Left ventricle myocardium inferior (tissue), 1 donor: ENCODE measurements at regions not wholly inside any gene's neighbourhood (a gene's known extent, or its start where the extent isn't known, plus 50 kb on each side); places are given as distances from the start of the nearest gene placed in this dataset.

Source experiments
- DNase-seq: peaks from one replicate; pipeline ENCODE4 v3.0.0-alpha.2; 2020
- H3K27ac ChIP-seq: fragments of 200-600 bp; replicated peaks from 2 replicates; pipeline ENCODE4 v1.8.0; 2021
- H3K27me3 ChIP-seq: fragments of 200-600 bp; 2 replicates; pipeline ENCODE4 v1.8.0; 2021; ENCODE audit warnings: low read depth
- H3K36me3 ChIP-seq: fragments of 200-600 bp; 2 replicates; pipeline ENCODE4 v1.8.0; 2021
- H3K4me1 ChIP-seq: fragments of 200-600 bp; 2 replicates; pipeline ENCODE4 v1.8.0; 2021
- H3K4me3 ChIP-seq: fragments of 200-600 bp; 2 replicates; pipeline ENCODE4 v1.8.0; 2021; ENCODE audit warnings: mild to moderate bottlenecking, moderate library complexity
- H3K9me3 ChIP-seq: fragments of 200-600 bp; replicated peaks from 2 replicates; pipeline ENCODE4 v1.8.0; 2021
- intact Hi-C: fragments of 100-400 bp; cut with micrococcal nuclease; formaldehyde crosslinking; loops from one replicate; pipeline ENCODE4 v1.11.0; 2022
- TF ChIP-seq, protein P1 (sequence below): fragments of 200-600 bp; IDR thresholded peaks from 2 replicates; pipeline ENCODE4 v1.8.0; 2021; ENCODE audit warnings: antibody characterized with exemption, mild to moderate bottlenecking, borderline replicate concordance
- donor health status: DM: no; HTN: yes; CAD: no; lungs with severe emphysema.

DNA sequence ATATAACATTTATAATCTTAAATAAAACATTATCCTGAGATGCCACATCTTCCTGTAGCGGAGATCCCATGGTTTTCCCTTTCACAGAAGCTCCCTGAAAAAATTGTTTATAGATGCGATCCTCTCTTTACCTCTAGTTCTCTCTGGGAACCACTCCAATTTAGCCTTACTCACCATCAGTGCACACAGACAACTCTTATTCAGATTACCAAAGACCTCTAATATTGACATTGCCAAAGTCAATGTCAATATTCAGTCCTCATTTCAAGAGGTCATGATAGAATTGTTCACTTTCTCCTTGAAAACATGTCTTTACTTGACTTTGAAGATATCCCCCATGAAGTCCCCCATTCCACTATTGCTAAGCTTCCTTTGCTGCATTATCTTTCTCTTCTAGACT lies 248.8 kb downstream of the CTH start:
- no peaks in the 10 kb centered on the region for H3K4me1 ChIP-seq
- no peaks in the 10 kb centered on the region for H3K36me3 ChIP-seq
- no peaks in the 10 kb centered on the region for H3K27me3 ChIP-seq
- TF ChIP-seq, protein P1, sequence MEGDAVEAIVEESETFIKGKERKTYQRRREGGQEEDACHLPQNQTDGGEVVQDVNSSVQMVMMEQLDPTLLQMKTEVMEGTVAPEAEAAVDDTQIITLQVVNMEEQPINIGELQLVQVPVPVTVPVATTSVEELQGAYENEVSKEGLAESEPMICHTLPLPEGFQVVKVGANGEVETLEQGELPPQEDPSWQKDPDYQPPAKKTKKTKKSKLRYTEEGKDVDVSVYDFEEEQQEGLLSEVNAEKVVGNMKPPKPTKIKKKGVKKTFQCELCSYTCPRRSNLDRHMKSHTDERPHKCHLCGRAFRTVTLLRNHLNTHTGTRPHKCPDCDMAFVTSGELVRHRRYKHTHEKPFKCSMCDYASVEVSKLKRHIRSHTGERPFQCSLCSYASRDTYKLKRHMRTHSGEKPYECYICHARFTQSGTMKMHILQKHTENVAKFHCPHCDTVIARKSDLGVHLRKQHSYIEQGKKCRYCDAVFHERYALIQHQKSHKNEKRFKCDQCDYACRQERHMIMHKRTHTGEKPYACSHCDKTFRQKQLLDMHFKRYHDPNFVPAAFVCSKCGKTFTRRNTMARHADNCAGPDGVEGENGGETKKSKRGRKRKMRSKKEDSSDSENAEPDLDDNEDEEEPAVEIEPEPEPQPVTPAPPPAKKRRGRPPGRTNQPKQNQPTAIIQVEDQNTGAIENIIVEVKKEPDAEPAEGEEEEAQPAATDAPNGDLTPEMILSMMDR = no peak
- no peak overlapping the region for H3K4me3 ChIP-seq
- no peak overlapping the region for H3K27ac ChIP-seq
- no peak for DNase-seq
- intact Hi-C loops = no loop called here
- H3K9me3 ChIP-seq = peaks cover 12% of the 10 kb centered on the region

DNA sequence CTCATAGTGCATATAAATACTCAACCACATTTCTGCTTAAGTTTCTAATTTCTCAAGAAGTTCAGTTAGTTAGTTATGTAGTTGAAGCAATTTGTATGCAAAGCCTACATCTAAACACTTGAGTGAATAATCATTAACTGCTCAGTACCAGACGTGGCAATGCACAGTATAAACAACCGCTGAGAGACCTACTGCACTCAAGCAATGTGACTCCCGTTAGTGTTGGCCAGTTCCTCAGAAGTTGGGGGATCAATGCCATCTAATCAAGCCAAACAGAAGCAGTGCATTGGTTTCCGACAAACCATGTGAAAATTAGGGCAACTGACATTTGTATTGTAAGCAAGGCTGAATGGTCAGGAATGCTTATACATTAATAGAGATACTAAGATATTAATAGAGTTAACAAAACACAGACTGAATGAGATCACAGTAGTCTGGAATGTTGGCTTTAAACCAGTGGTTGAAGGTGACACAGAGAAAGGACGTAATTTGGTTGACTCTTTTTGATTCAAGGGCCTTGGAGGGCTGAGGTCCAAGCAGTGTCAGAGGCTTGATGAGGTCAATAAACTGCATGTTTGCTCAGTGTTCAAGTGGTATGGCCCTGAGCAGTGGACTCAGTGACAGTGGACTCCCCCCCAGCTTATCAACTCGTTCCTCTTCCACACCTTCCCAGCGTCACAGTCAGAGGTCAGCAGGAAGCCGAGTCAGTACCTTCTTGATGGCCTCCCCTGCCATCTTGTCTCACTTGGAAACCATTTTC lies 255.5 kb downstream of the CTH start:
- intact Hi-C loops = no loop called here

DNA sequence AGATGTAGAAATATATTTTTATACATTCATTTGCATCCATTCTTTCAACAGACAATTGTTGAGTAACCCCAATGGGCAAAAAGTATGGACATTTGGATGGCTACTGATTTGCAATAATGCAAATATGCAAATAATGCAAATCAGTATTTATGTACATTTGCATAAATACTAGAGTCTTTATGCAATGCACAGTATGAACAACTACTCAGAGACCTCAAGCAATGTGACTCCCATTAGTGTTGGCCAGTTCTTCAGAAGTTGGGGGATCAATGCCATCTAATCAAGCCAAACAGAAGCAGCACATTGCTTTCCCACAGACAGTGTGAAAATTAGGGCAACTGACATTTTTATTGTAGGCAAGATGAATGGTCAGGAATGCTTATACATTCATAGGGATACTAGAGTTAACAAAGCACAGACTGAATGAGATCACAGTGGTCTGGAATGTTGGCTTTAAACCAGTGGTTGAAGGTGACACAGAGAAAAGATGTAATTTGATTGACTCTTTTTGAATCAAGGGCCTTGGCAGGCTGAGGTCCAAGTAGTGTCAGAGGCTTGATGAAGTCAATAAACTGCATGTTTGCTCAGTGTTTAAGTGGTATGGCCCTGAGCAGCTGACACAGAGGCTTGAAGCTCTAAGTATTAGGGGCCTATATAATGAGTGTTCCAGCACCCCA lies 256.6 kb downstream of the CTH start:
- TF ChIP-seq, protein P1 = no peak
- Histone ChIP-seq H3K27ac (no peak overlapping the region), H3K36me3 (no peaks in the 10 kb centered on the region), H3K4me1 (peaks cover 26% of the 10 kb centered on the region), H3K9me3 (peaks cover 7% of the 10 kb centered on the region), H3K27me3 (no peaks in the 10 kb centered on the region), H3K4me3 (no peak overlapping the region)
- intact Hi-C loops = no loop called here
- no peak for DNase-seq

More for the DNA sequence above, 255.5 kb downstream of the CTH start:
- Histone ChIP-seq H3K4me3 (no peak overlapping the region), H3K9me3 (peaks cover 12% of the 10 kb centered on the region), H3K36me3 (no peaks in the 10 kb centered on the region), H3K27me3 (no peaks in the 10 kb centered on the region), H3K27ac (no peak overlapping the region), H3K4me1 (peaks cover 21% of the 10 kb centered on the region)
- TF ChIP-seq, protein P1 = no peak
- no peak for DNase-seq

DNA sequence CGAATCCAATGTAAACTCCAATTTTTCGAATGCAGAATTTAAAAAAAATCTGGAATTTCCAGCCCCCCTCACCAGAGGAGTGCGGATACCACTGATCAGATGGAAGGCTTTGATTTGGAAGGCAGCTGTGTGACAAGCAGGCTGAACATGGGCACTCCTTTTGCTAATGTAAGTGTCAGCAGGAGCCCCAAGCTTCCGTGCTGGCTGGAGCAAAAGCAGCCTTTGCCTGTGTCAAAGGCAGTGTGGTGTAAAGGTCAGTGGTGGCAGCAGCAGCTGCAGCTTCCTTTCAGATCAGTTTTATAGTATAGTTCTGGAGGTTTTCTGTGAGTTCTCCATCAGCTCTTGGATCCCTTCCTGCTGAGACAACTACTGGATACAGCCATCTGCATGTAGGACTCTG lies 259.9 kb downstream of the CTH start:
- intact Hi-C loops = no loop called here
- H3K4me3 ChIP-seq = no peak overlapping the region
- TF ChIP-seq, protein P1 = no peak

DNA sequence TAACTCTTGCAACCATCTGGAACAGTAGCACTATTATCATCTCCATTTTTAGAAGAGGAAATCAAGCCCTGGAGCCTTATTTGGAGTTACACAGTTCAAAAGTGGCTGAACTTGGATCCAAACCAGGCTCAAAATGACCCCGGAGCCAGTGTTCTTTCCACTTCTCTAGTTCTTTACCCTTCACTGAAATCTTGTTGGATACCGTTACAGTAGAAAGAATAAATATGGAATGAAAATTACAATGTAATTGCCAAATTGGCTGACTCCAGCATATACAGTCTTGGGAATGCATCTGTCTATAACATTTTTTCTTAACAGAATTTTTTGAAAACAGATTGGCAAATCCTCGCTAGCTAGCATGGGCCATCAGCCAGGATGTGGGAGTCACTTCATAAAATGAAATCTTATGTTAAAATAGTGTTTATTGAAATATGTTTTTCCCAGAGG lies 261.4 kb downstream of the CTH start:
- H3K4me3 ChIP-seq = no peak overlapping the region
- TF ChIP-seq, protein P1 = no peak
- H3K27me3 ChIP-seq = no peaks in the 10 kb centered on the region
- intact Hi-C loops = no loop called here
- DNase-seq = no peak
- no peaks in the 10 kb centered on the region for H3K36me3 ChIP-seq
- no peaks in the 10 kb centered on the region for H3K9me3 ChIP-seq
- peaks cover 14% of the 10 kb centered on the region for H3K4me1 ChIP-seq
- H3K27ac ChIP-seq = peak overlapping the region; percentile 31

More for the DNA sequence above, 259.9 kb downstream of the CTH start:
- no peaks in the 10 kb centered on the region for H3K36me3 ChIP-seq
- H3K27ac ChIP-seq = no peak overlapping the region
- no peak for DNase-seq
- H3K4me1 ChIP-seq = peaks cover 26% of the 10 kb centered on the region
- no peaks in the 10 kb centered on the region for H3K27me3 ChIP-seq
- H3K9me3 ChIP-seq = no peaks in the 10 kb centered on the region
